H1 (cell line): ENCODE measurements at regions not wholly inside any gene's neighbourhood (a gene's known extent, or its start where the extent isn't known, plus 50 kb on each side); places are given as distances from the start of the nearest gene placed in this dataset.

Source experiments
- CTCF ChIA-PET: fragments of 300-600 bp; sonication (Branson Sonifier 250); formaldehyde crosslinking; loops from one replicate; lab custom pipeline; 2021; ENCODE audit not compliant: partially characterized antibody; lab: Charles Lee
- POLR2A ChIA-PET: fragments of 300-600 bp; sonication (Branson Sonifier 250); formaldehyde crosslinking; loops from one replicate; lab custom pipeline; 2021; ENCODE audit warnings: inconsistent platforms; ENCODE audit not compliant: partially characterized antibody; lab: Charles Lee
- DNase-seq, 2 experiments: peaks; one replicate each; pipeline versions ENCODE4 v3.0.0 to v3.0.0-alpha.2; 2010 to 2022; ENCODE audit warnings: low spot score in 2 of 2, low read depth in 1 of 2, mixed read lengths in 1 of 2
- FAIRE-seq: peaks from 2 replicates; lab custom pipeline; 2011; peaks lifted over from hg19 to GRCh38; lab: Jason Lieb, UNC
- H2AFZ ChIP-seq: 2 replicates; pipeline ENCODE4 v1.8.1; 2012; ENCODE audit warnings: low read length, inconsistent platforms
- H2AK5ac ChIP-seq: 2 replicates; pipeline ENCODE4 v1.6.1; 2013; ENCODE audit warnings: low read depth, low read length
- H2BK120ac ChIP-seq: replicated peaks from 2 replicates; pipeline ENCODE3; 2013; ENCODE audit warnings: low read depth, low read length, inconsistent platforms
- H2BK12ac ChIP-seq: 2 replicates; pipeline ENCODE4 v1.6.1; 2013; ENCODE audit warnings: low read depth, low read length
- H2BK15ac ChIP-seq: 2 replicates; pipeline ENCODE4 v1.6.1; 2013; ENCODE audit warnings: low read length
- H2BK20ac ChIP-seq: 2 replicates; pipeline ENCODE4 v1.6.1; 2013; ENCODE audit warnings: low read length
- H2BK5ac ChIP-seq: 2 replicates; pipeline ENCODE4 v1.6.1; 2013; ENCODE audit warnings: low read depth, low read length
- H3K14ac ChIP-seq: 2 replicates; pipeline ENCODE4 v1.6.1; 2013; ENCODE audit warnings: inconsistent platforms; ENCODE audit not compliant: insufficient read length
- H3K18ac ChIP-seq: 2 replicates; pipeline ENCODE4 v1.6.1; 2013; ENCODE audit warnings: low read length; ENCODE audit errors: extremely low read depth
- H3K23ac ChIP-seq: 2 replicates; pipeline ENCODE4 v1.6.1; 2013; ENCODE audit warnings: inconsistent platforms; ENCODE audit not compliant: insufficient read length
- H3K23me2 ChIP-seq: 2 replicates; pipeline ENCODE4 v1.6.1; 2013; ENCODE audit warnings: low read depth, low read length
- H3K27ac ChIP-seq: 2 replicates; pipeline ENCODE4 v1.6.1; 2011; ENCODE audit warnings: low read depth, low read length, inconsistent platforms
- H3K27me3 ChIP-seq, 4 experiments: replicated peaks in 1 of 4; 1 replicate in 1 of 4; 2 replicates in 3 of 4; pipeline versions ENCODE4 v1.6.1 to v1.8.1; 2011 to 2013; ENCODE audit warnings: low read length in 3 of 4, mild to moderate bottlenecking in 3 of 4, inconsistent platforms in 2 of 4, mixed read lengths in 2 of 4, moderate library complexity in 1 of 4; ENCODE audit not compliant: control insufficient read depth in 3 of 4, insufficient read depth in 3 of 4; ENCODE audit errors: extremely low read depth in 1 of 4
- H3K36me3 ChIP-seq, 4 experiments: 2 replicates each; pipeline versions ENCODE4 v1.6.1 to v1.8.1; 2011 to 2013; ENCODE audit warnings: mild to moderate bottlenecking in 4 of 4, low read length in 3 of 4, moderate library complexity in 2 of 4, control low read depth in 1 of 4, inconsistent platforms in 1 of 4; ENCODE audit not compliant: insufficient read depth in 4 of 4, control insufficient read depth in 2 of 4
- H3K4ac ChIP-seq: replicated peaks from 2 replicates; pipeline ENCODE3; 2013; ENCODE audit warnings: low read length, low read depth, mixed read lengths, inconsistent platforms; ENCODE audit not compliant: insufficient read length
- H3K4me1 ChIP-seq, 4 experiments: replicated peaks in 1 of 4; 1 replicate in 1 of 4; 2 replicates in 3 of 4; pipeline versions ENCODE4 v1.6.1 to v1.8.1; 2011 to 2013; ENCODE audit warnings: low read length in 3 of 4, inconsistent platforms in 2 of 4, mixed read lengths in 1 of 4; ENCODE audit not compliant: insufficient read depth in 4 of 4, control insufficient read depth in 3 of 4
- H3K4me2 ChIP-seq, 2 experiments: 2 replicates each; pipeline versions ENCODE4 v1.6.1 to v1.8.1; 2011 to 2013; ENCODE audit warnings: low read depth in 2 of 2, low read length in 2 of 2, control low read depth in 1 of 2, inconsistent platforms in 1 of 2, mild to moderate bottlenecking in 1 of 2; ENCODE audit not compliant: insufficient read depth in 1 of 2
- H3K4me3 ChIP-seq, 4 experiments: fragments of 200-600, 300-600 bp in 1 of 4; sonication (generic), shearing (Covaris generic), sonication (Bioruptor Twin) in 1 of 4; 2 replicates each; pipeline versions ENCODE4 v1.5.1 to v1.8.1; 2011 to 2016; ENCODE audit warnings: low read length in 4 of 4, low read depth in 3 of 4, control low read depth in 2 of 4, inconsistent platforms in 2 of 4, mild to moderate bottlenecking in 2 of 4, mixed read lengths in 1 of 4, moderate library complexity in 1 of 4; ENCODE audit not compliant: insufficient read depth in 2 of 4; ENCODE audit errors: extremely low read depth in 1 of 4
- H3K56ac ChIP-seq: replicated peaks from 2 replicates; pipeline ENCODE3; 2013; ENCODE audit warnings: low read depth, mild to moderate bottlenecking, mixed read lengths, low read length, inconsistent platforms; ENCODE audit not compliant: insufficient read length
- H3K79me1 ChIP-seq: 2 replicates; pipeline ENCODE4 v1.6.1; 2013; ENCODE audit warnings: low read depth, low read length, control low read depth
- H3K79me2 ChIP-seq, 2 experiments: 2 replicates each; pipeline versions ENCODE4 v1.6.1 to v1.8.1; 2012 to 2013; ENCODE audit warnings: low read length in 2 of 2, mild to moderate bottlenecking in 2 of 2, inconsistent platforms in 1 of 2; ENCODE audit not compliant: insufficient read depth in 2 of 2, control insufficient read depth in 1 of 2
- H3K9ac ChIP-seq, 4 experiments: replicated peaks in 1 of 4; 1 replicate in 1 of 4; 2 replicates in 3 of 4; pipeline versions ENCODE4 v1.6.1 to v1.8.1; 2011 to 2013; ENCODE audit warnings: low read depth in 3 of 4, low read length in 3 of 4, control low read depth in 2 of 4, mild to moderate bottlenecking in 2 of 4, moderate library complexity in 2 of 4, inconsistent platforms in 1 of 4; ENCODE audit errors: extremely low read depth in 1 of 4
- H3K9me3 ChIP-seq, 2 experiments: 2 replicates each; pipeline versions ENCODE4 v1.6.1 to v1.8.1; 2012 to 2013; ENCODE audit warnings: mild to moderate bottlenecking in 2 of 2, moderate library complexity in 2 of 2, control low read depth in 1 of 2, inconsistent platforms in 1 of 2, low read depth in 1 of 2, low read length in 1 of 2, mixed read lengths in 1 of 2; ENCODE audit not compliant: insufficient read depth in 2 of 2
- H4K20me1 ChIP-seq, 2 experiments: replicated peaks in 1 of 2; 2 replicates each; pipeline versions ENCODE3 to v1.8.1; 2011 to 2013; ENCODE audit warnings: inconsistent platforms in 2 of 2, low read length in 2 of 2, mild to moderate bottlenecking in 1 of 2; ENCODE audit not compliant: insufficient read depth in 2 of 2, control insufficient read depth in 1 of 2
- H4K5ac ChIP-seq: 2 replicates; pipeline ENCODE4 v1.6.1; 2013; ENCODE audit warnings: low read length, low read depth, mixed read lengths, inconsistent platforms; ENCODE audit not compliant: insufficient read length
- H4K8ac ChIP-seq: 2 replicates; pipeline ENCODE4 v1.8.0; 2013; ENCODE audit warnings: mild to moderate bottlenecking, moderate library complexity, low read length, inconsistent platforms; ENCODE audit not compliant: insufficient read depth; ENCODE audit errors: extremely low read depth
- H4K91ac ChIP-seq: replicated peaks from 2 replicates; pipeline ENCODE3; 2013; ENCODE audit warnings: low read length, mixed read lengths, inconsistent platforms; ENCODE audit not compliant: insufficient read length
- ASH2L ChIP-seq: fragments of 200-600, 300-600 bp; sonication (generic); IDR thresholded peaks from one replicate; pipeline ENCODE4 v1.7.1; 2017; ENCODE audit warnings: low read length
- CTBP2 ChIP-seq: IDR thresholded peaks from 2 replicates; pipeline ENCODE4 v1.7.0; 2011; ENCODE audit warnings: borderline replicate concordance, mild to moderate bottlenecking, moderate library complexity, mixed read lengths, low read length; ENCODE audit not compliant: insufficient read depth, insufficient read length
- E2F6 ChIP-seq: IDR thresholded peaks from 2 replicates; pipeline ENCODE4 v1.6.1; 2012; ENCODE audit warnings: inconsistent platforms
- JUND ChIP-seq: IDR thresholded peaks from 2 replicates; pipeline ENCODE4 v1.6.1; 2011; ENCODE audit warnings: mild to moderate bottlenecking, improper control_type of control experiment, low read length
- NRF1 ChIP-seq: IDR thresholded peaks from 2 replicates; pipeline ENCODE4 v1.6.1; 2011; ENCODE audit warnings: mild to moderate bottlenecking, low read depth, low read length, improper control_type of control experiment
- SAP30 ChIP-seq: fragments of 300-600 bp; sonication (generic); IDR thresholded peaks from 2 replicates; pipeline ENCODE4 v1.7.1; 2012; ENCODE audit warnings: low read length, moderate library complexity, mild to moderate bottlenecking, inconsistent platforms; ENCODE audit not compliant: insufficient read depth, insufficient replicate concordance
- TEAD4 ChIP-seq: IDR thresholded peaks from 2 replicates; pipeline ENCODE4 v1.6.1; 2012; ENCODE audit warnings: low read depth, low read length, inconsistent platforms, mixed read lengths
- WGBS, 2 experiments: shearing (Covaris generic) in 1 of 2; methylation state at CpG; one replicate each; pipeline versions ENCODE4 v1.1.6 to v1.1.7; 2013 to 2015; ENCODE audit warnings: low lambda C conversion rate in 2 of 2, mixed read lengths in 2 of 2, inconsistent platforms in 1 of 2, low coverage in 1 of 2, missing lambda C conversion rate in 1 of 2; ENCODE audit not compliant: insufficient replicate concordance in 2 of 2, insufficient coverage in 1 of 2, insufficient read length in 1 of 2; ENCODE audit errors: extremely low coverage in 1 of 2, missing lambda C conversion rate in 1 of 2; 5-methylcytosine and 5-hydroxymethylcytosine counted together
- TF ChIP-seq, protein P1 (sequence below), 3 experiments: IDR thresholded peaks; 1 replicate in 2 of 3; 2 replicates in 1 of 3; pipeline versions ENCODE4 v1.5.1 to v1.6.1; 2011; ENCODE audit warnings: low read length in 3 of 3, mild to moderate bottlenecking in 3 of 3, inconsistent platforms in 2 of 3, low read depth in 1 of 3, moderate library complexity in 1 of 3; ENCODE audit not compliant: insufficient read depth in 1 of 3; ENCODE audit errors: control extremely low read depth in 1 of 3
- TF ChIP-seq, protein P2 (sequence below): IDR thresholded peaks from 2 replicates; pipeline ENCODE4 v1.6.1; 2012; ENCODE audit warnings: low read length, inconsistent platforms

- WGBS, 2 experiments, result 93% methylated on average over 3 of the region's 3 CpGs; no CpG with 5 or more reads in 1 of the 2 experiments
- Histone ChIP-seq H3K27me3 (no peaks in the 10 kb centered on the region; a peak in 1 of 7 replicates), H3K4ac (no peak overlapping the region), H4K91ac (no peak overlapping the region), H2BK20ac (no peak overlapping the region), H4K5ac (no peak overlapping the region), H2AK5ac (no peak overlapping the region), H3K79me1 (no peaks in the 10 kb centered on the region), H3K14ac (no peak overlapping the region), H3K23me2 (no peaks in the 10 kb centered on the region), H3K4me3 (no peak overlapping the region), H2AFZ (no peak overlapping the region), H3K27ac (no peak overlapping the region), H3K36me3 (no peaks in the 10 kb centered on the region), H3K9ac (no peak overlapping the region), H3K79me2 (no peaks in the 10 kb centered on the region), H4K8ac (no peak overlapping the region), H3K4me2 (no peak overlapping the region), H2BK5ac (no peak overlapping the region), H3K18ac (no peak overlapping the region), H3K9me3 (no peaks in the 10 kb centered on the region), H3K56ac (no peak overlapping the region), H2BK12ac (no peak overlapping the region), H3K23ac (no peak overlapping the region), H3K4me1 (no peaks in the 10 kb centered on the region; a peak in 1 of 7 replicates), H2BK15ac (no peak overlapping the region), H2BK120ac (no peak overlapping the region), H4K20me1 (no peaks in the 10 kb centered on the region)
- no peak for DNase-seq
- FAIRE-seq, result no peak
- ChIA-PET POLR2A (interaction anchor here (1.6 kb wide), 1 partner anchor 12 kb away, joined by 4 read pairs; no protein-coding TSS in a partner anchor), CTCF (interaction anchor here (1.0 kb wide), 1 partner anchor 264 kb away, joined by 4 read pairs; no protein-coding TSS in a partner anchor)
- TF ChIP-seq JUND, result no peak
- TF ChIP-seq E2F6, result no peak
- no peak for TF ChIP-seq NRF1
- TF ChIP-seq, protein P1, sequence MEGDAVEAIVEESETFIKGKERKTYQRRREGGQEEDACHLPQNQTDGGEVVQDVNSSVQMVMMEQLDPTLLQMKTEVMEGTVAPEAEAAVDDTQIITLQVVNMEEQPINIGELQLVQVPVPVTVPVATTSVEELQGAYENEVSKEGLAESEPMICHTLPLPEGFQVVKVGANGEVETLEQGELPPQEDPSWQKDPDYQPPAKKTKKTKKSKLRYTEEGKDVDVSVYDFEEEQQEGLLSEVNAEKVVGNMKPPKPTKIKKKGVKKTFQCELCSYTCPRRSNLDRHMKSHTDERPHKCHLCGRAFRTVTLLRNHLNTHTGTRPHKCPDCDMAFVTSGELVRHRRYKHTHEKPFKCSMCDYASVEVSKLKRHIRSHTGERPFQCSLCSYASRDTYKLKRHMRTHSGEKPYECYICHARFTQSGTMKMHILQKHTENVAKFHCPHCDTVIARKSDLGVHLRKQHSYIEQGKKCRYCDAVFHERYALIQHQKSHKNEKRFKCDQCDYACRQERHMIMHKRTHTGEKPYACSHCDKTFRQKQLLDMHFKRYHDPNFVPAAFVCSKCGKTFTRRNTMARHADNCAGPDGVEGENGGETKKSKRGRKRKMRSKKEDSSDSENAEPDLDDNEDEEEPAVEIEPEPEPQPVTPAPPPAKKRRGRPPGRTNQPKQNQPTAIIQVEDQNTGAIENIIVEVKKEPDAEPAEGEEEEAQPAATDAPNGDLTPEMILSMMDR (IDR thresholded peaks at IDR 0.05; ENCODE audit: control extremely low read depth in 1 of 3, insufficient read depth in 1 of 3, low read depth in 1 of 3, low read length in 3 of 3), result no peak
- no peak for TF ChIP-seq SAP30
- TF ChIP-seq CTBP2, result no peak
- TF ChIP-seq TEAD4, result no peak
- TF ChIP-seq ASH2L, result no peak
- TF ChIP-seq, protein P2, sequence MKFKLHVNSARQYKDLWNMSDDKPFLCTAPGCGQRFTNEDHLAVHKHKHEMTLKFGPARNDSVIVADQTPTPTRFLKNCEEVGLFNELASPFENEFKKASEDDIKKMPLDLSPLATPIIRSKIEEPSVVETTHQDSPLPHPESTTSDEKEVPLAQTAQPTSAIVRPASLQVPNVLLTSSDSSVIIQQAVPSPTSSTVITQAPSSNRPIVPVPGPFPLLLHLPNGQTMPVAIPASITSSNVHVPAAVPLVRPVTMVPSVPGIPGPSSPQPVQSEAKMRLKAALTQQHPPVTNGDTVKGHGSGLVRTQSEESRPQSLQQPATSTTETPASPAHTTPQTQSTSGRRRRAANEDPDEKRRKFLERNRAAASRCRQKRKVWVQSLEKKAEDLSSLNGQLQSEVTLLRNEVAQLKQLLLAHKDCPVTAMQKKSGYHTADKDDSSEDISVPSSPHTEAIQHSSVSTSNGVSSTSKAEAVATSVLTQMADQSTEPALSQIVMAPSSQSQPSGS, result no peak
Measured at GRCh38 chr9:105127863-105128220, 116.6 kb upstream of the SLC44A1 start.
